GM12878 (cell line): ENCODE measurements at regions not wholly inside any gene's neighbourhood (a gene's known extent, or its start where the extent isn't known, plus 50 kb on each side); places are given as distances from the start of the nearest gene placed in this dataset.

ENCODE experiments used
- ATAC-seq: fragments of 200-7000 bp; cut with Tn5 transposase; 3 replicates; pipeline ENCODE4 v1.9.1; 2020; ENCODE audit warnings: mild to moderate bottlenecking, moderate library complexity
- BruUV-seq: library from RNA; stranded (reverse); fragments of 400-500 nt; replicated peaks from 2 replicates; lab custom pipeline; 2021; lab: Mats Ljungman, UMichigan
- CTCF ChIA-PET: fragments of 300-600 bp; sonication (Branson Sonifier 250); formaldehyde crosslinking; extraction: SDS; loops from one replicate; lab custom pipeline; 2021; ENCODE audit warnings: inconsistent platforms; lab: Yijun Ruan, JAX
- POLR2A ChIA-PET: fragments of 350-600 bp; formaldehyde crosslinking; extraction: SDS; loops from one replicate; lab custom pipeline; 2021; ENCODE audit warnings: inconsistent platforms; lab: Charles Lee
- RAD21 ChIA-PET: fragments of 300-600 bp; sonication (Branson Sonifier 250); formaldehyde crosslinking; loops from one replicate; lab custom pipeline; 2023; ENCODE audit warnings: antibody characterized with exemption; ENCODE audit not compliant: unreplicated experiment; lab: Charles Lee
- SMC1A ChIA-PET: fragments of 300-600 bp; sonication (Branson Sonifier 250); formaldehyde crosslinking; loops from one replicate; lab custom pipeline; 2023; ENCODE audit not compliant: unreplicated experiment, uncharacterized antibody; lab: Charles Lee
- DNase-seq: peaks from one replicate; pipeline ENCODE4 v3.0.0-alpha.2; 2011; ENCODE audit warnings: low read depth, low spot score
- FAIRE-seq: peaks from 3 replicates; lab custom pipeline; 2011; peaks lifted over from hg19 to GRCh38; lab: Jason Lieb, UNC
- H2AFZ ChIP-seq: 2 replicates; pipeline ENCODE4 v1.6.0; 2011; ENCODE audit warnings: low read depth, low read length, control low read depth; ENCODE audit not compliant: control insufficient read depth
- H3K27ac ChIP-seq: 2 replicates; pipeline ENCODE4 v1.5.1; 2011; ENCODE audit warnings: control low read depth; ENCODE audit not compliant: control insufficient read depth, insufficient read depth
- H3K27me3 ChIP-seq, 2 experiments: replicated peaks in 1 of 2; 2 replicates each; pipeline versions ENCODE4 v1.6.0 to v1.6.1; 2011; ENCODE audit warnings: low read length in 1 of 2; ENCODE audit not compliant: control insufficient read depth in 2 of 2, insufficient read depth in 2 of 2
- H3K36me3 ChIP-seq, 2 experiments: 2 replicates each; pipeline ENCODE4 v1.5.1; 2011; ENCODE audit warnings: low read length in 1 of 2; ENCODE audit not compliant: control insufficient read depth in 2 of 2, insufficient read depth in 2 of 2
- H3K4me1 ChIP-seq: 2 replicates; pipeline ENCODE4 v1.6.1; 2011; ENCODE audit warnings: mild to moderate bottlenecking, low read length, moderate library complexity, mixed read lengths; ENCODE audit not compliant: control insufficient read depth, insufficient read depth
- H3K4me2 ChIP-seq: 2 replicates; pipeline ENCODE4 v1.6.0; 2011; ENCODE audit warnings: control low read depth; ENCODE audit not compliant: control insufficient read depth, insufficient read depth
- H3K4me3 ChIP-seq: fragments of 200-600 bp; sonication (generic); 2 replicates; pipeline ENCODE4 v1.5.1; 2016
- H3K79me2 ChIP-seq: 2 replicates; pipeline ENCODE4 v1.6.0; 2011; ENCODE audit warnings: low read length; ENCODE audit not compliant: control insufficient read depth, insufficient read depth
- H3K9ac ChIP-seq: 2 replicates; pipeline ENCODE4 v1.8.0; 2011; ENCODE audit warnings: low read length, control low read depth, mixed read lengths; ENCODE audit not compliant: control insufficient read depth, insufficient read depth
- H3K9me3 ChIP-seq: replicated peaks from 3 replicates; pipeline ENCODE4 v1.5.1; 2011; ENCODE audit warnings: mild to moderate bottlenecking, low read length; ENCODE audit not compliant: control insufficient read depth, insufficient read depth
- H4K20me1 ChIP-seq: 2 replicates; pipeline ENCODE4 v1.6.0; 2011; ENCODE audit not compliant: control insufficient read depth, insufficient read depth
- ATF7 ChIP-seq: fragments of 450-650 bp; IDR thresholded peaks from 2 replicates; pipeline ENCODE4 v1.6.1; 2016; ENCODE audit warnings: low read depth, mild to moderate bottlenecking
- CHD1 ChIP-seq: IDR thresholded peaks from 2 replicates; pipeline ENCODE4 v1.6.1; 2012; ENCODE audit warnings: low read depth, low read length, improper control_type of control experiment
- CREB1 ChIP-seq: IDR thresholded peaks from 2 replicates; pipeline ENCODE4 v1.6.1; 2012; ENCODE audit warnings: low read depth, mild to moderate bottlenecking, inconsistent platforms
- KDM1A ChIP-seq: fragments of 200-600 bp; sonication (generic); IDR thresholded peaks from 2 replicates; pipeline ENCODE4 v1.6.1; 2016; ENCODE audit warnings: borderline replicate concordance
- ZNF274 ChIP-seq: IDR thresholded peaks from one replicate; pipeline ENCODE4 v1.8.0; 2011; ENCODE audit not compliant: insufficient read length, insufficient read depth
- WGBS: methylation state at CpG from one replicate; pipeline ENCODE4 v1.1.6; 2016; ENCODE audit warnings: low lambda C conversion rate; ENCODE audit not compliant: insufficient replicate concordance, insufficient coverage; ENCODE audit errors: missing lambda C conversion rate; 5-methylcytosine and 5-hydroxymethylcytosine counted together
- in situ Hi-C: fragments of 300-500 bp; cut with MboI; formaldehyde crosslinking; loops from 9 replicates; pipeline ENCODE4 v1.14.3; 2018; ENCODE audit warnings: mixed read lengths
- intact Hi-C: fragments of 100-400 bp; cut with micrococcal nuclease; formaldehyde crosslinking; loops from one replicate; pipeline ENCODE4 v1.14.2; 2022; ENCODE audit not compliant: unreplicated experiment
- TF ChIP-seq, protein P1 (sequence below): fragments of 450-650 bp; IDR thresholded peaks from 2 replicates; pipeline ENCODE4 v1.6.1; 2017; ENCODE audit warnings: antibody characterized with exemption, mild to moderate bottlenecking, moderate library complexity
- TF ChIP-seq, protein P2 (sequence below): IDR thresholded peaks from 2 replicates; pipeline ENCODE4 v1.6.1; 2011; ENCODE audit warnings: borderline replicate concordance, low read depth, mild to moderate bottlenecking, moderate library complexity, low read length; ENCODE audit not compliant: insufficient read depth, poor library complexity, severe bottlenecking

DNA sequence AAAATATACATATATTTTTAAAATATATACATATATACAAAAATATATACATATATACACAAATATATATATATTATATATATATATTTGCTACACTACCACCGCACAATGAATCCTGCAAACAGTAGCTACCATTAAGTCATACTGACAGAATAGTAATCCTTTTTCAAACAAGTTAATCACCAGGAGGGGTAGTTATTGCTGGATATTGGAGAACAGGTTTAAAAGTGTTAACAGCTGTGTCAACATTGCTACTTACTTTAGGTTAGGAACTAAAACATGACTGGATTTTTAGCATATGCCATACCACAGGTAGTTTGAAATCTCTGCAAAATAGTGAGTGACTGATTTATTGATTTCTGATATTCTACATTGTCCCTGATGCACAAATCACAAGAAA is 529.1 kb upstream of the CDH7 start:
- DNase-seq: no peak
- no peak overlapping the region for H2AFZ ChIP-seq
- in situ Hi-C loops: no loop called here
- no peaks in the 10 kb centered on the region for H3K79me2 ChIP-seq
- POLR2A ChIA-PET: no interaction called here
- no peak for TF ChIP-seq ZNF274
- TF ChIP-seq, protein P1, sequence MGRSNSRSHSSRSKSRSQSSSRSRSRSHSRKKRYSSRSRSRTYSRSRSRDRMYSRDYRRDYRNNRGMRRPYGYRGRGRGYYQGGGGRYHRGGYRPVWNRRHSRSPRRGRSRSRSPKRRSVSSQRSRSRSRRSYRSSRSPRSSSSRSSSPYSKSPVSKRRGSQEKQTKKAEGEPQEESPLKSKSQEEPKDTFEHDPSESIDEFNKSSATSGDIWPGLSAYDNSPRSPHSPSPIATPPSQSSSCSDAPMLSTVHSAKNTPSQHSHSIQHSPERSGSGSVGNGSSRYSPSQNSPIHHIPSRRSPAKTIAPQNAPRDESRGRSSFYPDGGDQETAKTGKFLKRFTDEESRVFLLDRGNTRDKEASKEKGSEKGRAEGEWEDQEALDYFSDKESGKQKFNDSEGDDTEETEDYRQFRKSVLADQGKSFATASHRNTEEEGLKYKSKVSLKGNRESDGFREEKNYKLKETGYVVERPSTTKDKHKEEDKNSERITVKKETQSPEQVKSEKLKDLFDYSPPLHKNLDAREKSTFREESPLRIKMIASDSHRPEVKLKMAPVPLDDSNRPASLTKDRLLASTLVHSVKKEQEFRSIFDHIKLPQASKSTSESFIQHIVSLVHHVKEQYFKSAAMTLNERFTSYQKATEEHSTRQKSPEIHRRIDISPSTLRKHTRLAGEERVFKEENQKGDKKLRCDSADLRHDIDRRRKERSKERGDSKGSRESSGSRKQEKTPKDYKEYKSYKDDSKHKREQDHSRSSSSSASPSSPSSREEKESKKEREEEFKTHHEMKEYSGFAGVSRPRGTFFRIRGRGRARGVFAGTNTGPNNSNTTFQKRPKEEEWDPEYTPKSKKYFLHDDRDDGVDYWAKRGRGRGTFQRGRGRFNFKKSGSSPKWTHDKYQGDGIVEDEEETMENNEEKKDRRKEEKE: no peak
- TF ChIP-seq CHD1: no peak
- TF ChIP-seq, protein P2, sequence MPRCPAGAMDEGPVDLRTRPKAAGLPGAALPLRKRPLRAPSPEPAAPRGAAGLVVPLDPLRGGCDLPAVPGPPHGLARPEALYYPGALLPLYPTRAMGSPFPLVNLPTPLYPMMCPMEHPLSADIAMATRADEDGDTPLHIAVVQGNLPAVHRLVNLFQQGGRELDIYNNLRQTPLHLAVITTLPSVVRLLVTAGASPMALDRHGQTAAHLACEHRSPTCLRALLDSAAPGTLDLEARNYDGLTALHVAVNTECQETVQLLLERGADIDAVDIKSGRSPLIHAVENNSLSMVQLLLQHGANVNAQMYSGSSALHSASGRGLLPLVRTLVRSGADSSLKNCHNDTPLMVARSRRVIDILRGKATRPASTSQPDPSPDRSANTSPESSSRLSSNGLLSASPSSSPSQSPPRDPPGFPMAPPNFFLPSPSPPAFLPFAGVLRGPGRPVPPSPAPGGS: no peak
- no peak for TF ChIP-seq KDM1A
- no peak for TF ChIP-seq CREB1
- no peak for TF ChIP-seq ATF7
- TF ChIP-seq, all 136 proteins: peak for 0
- no peak overlapping the region for H3K27ac ChIP-seq
- CTCF ChIA-PET: no interaction called here
- H3K27me3 ChIP-seq: no peaks in the 10 kb centered on the region
- intact Hi-C loops: no loop called here
- SMC1A ChIA-PET: interaction anchor here (0.7 kb wide), 1 partner anchor 1365 kb away, joined by 3 read pairs; no protein-coding TSS in a partner anchor
- no peak for FAIRE-seq
- no peak overlapping the region for H3K4me2 ChIP-seq
- no TSS peak for BruUV-seq
- no peaks in the 10 kb centered on the region for H4K20me1 ChIP-seq
- no peaks in the 10 kb centered on the region for H3K4me1 ChIP-seq
- RAD21 ChIA-PET: no interaction called here
- no peak overlapping the region for H3K9ac ChIP-seq
- H3K36me3 ChIP-seq: no peaks in the 10 kb centered on the region
- no peaks in the 10 kb centered on the region for H3K9me3 ChIP-seq
- H3K4me3 ChIP-seq: no peak overlapping the region
- no peak for ATAC-seq
- 85% methylated on average over 1 of the region's 1 CpG for WGBS
